A673 (cell line): ENCODE measurements at regions not wholly inside any gene's neighbourhood (a gene's known extent, or its start where the extent isn't known, plus 50 kb on each side); places are given as distances from the start of the nearest gene placed in this dataset.
"Not testable (repeated sequence)": the region's sequence is repeated elsewhere in the genome, so short reads cannot be mapped to it uniquely, and the experiment has no call there.

Experiments used
- BruUV-seq: library from RNA; stranded (reverse); fragments of 400-500 nt; replicated peaks from 2 replicates; lab custom pipeline; 2021; lab: Mats Ljungman, UMichigan
- CTCF ChIA-PET: fragments of 300-600 bp; sonication (Branson Sonifier 250); formaldehyde crosslinking; loops from one replicate; lab custom pipeline; 2022; ENCODE audit warnings: antibody characterized with exemption; lab: Charles Lee
- POLR2A ChIA-PET: fragments of 300-600 bp; sonication (Branson Sonifier 250); formaldehyde crosslinking; loops from one replicate; lab custom pipeline; 2022; ENCODE audit warnings: antibody characterized with exemption; ENCODE audit not compliant: low non-redundant PET; lab: Charles Lee
- DNase-seq: peaks from one replicate; pipeline ENCODE4 v3.0.0-alpha.2; 2015; ENCODE audit warnings: low spot score
- H3K27ac ChIP-seq: fragments of 200-600 bp; sonication (generic); 2 replicates; pipeline ENCODE4 v1.5.1; 2016; ENCODE audit warnings: mixed run types, low read depth, mild to moderate bottlenecking, mixed read lengths, antibody characterized with exemption, low read length; ENCODE audit not compliant: poor library complexity, severe bottlenecking
- H3K27me3 ChIP-seq: fragments of 200-600 bp; sonication (generic); replicated peaks from 2 replicates; pipeline ENCODE4 v1.6.1; 2017; ENCODE audit warnings: mixed run types, low read depth, mild to moderate bottlenecking, mixed read lengths, antibody characterized with exemption, low read length; ENCODE audit not compliant: insufficient read depth, poor library complexity
- H3K36me3 ChIP-seq: fragments of 200-600 bp; sonication (generic); 2 replicates; pipeline ENCODE4 v1.6.1; 2016; ENCODE audit warnings: mixed run types, mild to moderate bottlenecking, mixed read lengths, antibody characterized with exemption, low read length; ENCODE audit not compliant: insufficient read depth, poor library complexity, severe bottlenecking
- H3K4me1 ChIP-seq: fragments of 200-600 bp; sonication (generic); 2 replicates; pipeline ENCODE4 v1.6.1; 2017; ENCODE audit warnings: mixed run types, mild to moderate bottlenecking, mixed read lengths, antibody characterized with exemption, low read length; ENCODE audit not compliant: insufficient read depth, poor library complexity, severe bottlenecking
- H3K4me3 ChIP-seq: fragments of 200-600 bp; sonication (generic); 2 replicates; pipeline ENCODE4 v1.5.1; 2016; ENCODE audit warnings: low read depth, mixed run types, mild to moderate bottlenecking, mixed read lengths, low read length; ENCODE audit not compliant: poor library complexity, severe bottlenecking
- H3K9me3 ChIP-seq: fragments of 200-600 bp; sonication (generic); 2 replicates; pipeline ENCODE4 v1.6.1; 2016; ENCODE audit warnings: mixed run types, low read depth, mild to moderate bottlenecking, mixed read lengths, antibody characterized with exemption, low read length; ENCODE audit not compliant: poor library complexity, severe bottlenecking
- intact Hi-C: fragments of 100-400 bp; cut with micrococcal nuclease; formaldehyde crosslinking; loops from one replicate; pipeline ENCODE4 v1.10.0; 2022; ENCODE audit not compliant: unreplicated experiment

DNA sequence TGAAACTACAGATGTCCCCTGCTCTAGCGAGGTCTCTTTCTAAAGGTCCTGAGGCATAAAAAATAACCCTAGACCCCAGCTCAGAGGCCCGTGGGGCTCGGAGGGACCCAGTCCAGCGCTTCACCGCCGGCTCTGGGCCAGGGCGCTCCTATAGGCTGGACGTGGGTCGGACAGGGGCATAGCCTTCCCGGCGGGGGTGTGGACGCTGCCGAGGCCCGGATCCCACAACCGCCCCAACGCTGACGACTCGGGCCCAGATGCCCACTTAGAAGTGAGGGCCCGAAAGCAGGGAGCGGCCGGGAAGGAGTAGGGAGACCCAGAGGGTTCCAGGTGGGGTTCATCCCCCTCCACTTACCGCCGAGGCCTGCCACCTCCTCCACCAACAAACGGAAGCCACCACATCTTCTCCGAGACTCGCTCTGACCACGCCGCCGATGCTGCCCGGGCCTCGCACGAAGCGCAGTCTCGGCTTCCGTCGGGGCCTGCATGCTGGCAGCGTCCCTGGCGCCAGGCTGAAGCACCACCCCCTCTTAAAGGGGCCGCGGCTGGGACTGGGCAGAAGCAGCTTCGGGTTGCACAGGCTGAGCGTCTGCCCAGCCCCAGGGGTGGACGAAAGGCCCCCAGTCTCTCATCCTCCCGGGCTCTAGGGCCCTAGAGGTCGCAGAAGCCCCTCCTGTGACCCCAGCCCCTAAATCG lies 179.0 kb upstream of the TPTE start:
- H3K27ac ChIP-seq, CTCF ChIA-PET, H3K4me3 ChIP-seq, DNase-seq, H3K27me3 ChIP-seq, H3K36me3 ChIP-seq, H3K4me1 ChIP-seq, BruUV-seq, POLR2A ChIA-PET, intact Hi-C loops: not testable (repeated sequence)
- H3K9me3 ChIP-seq = peaks cover 68% of the 10 kb centered on the region

GRCh38 chr21:10343146-10343935 lies 178.0 kb upstream of the TPTE start:
- POLR2A ChIA-PET, H3K4me3 ChIP-seq, intact Hi-C loops, CTCF ChIA-PET, BruUV-seq, H3K4me1 ChIP-seq, H3K27ac ChIP-seq, DNase-seq, H3K27me3 ChIP-seq, H3K36me3 ChIP-seq: not testable (repeated sequence)
- peaks cover 68% of the 10 kb centered on the region for H3K9me3 ChIP-seq

- POLR2A ChIA-PET, H3K27ac ChIP-seq: not testable (repeated sequence)
Observed at GRCh38 chr21:10344266-10344665, 177.1 kb upstream of the TPTE start.

DNA sequence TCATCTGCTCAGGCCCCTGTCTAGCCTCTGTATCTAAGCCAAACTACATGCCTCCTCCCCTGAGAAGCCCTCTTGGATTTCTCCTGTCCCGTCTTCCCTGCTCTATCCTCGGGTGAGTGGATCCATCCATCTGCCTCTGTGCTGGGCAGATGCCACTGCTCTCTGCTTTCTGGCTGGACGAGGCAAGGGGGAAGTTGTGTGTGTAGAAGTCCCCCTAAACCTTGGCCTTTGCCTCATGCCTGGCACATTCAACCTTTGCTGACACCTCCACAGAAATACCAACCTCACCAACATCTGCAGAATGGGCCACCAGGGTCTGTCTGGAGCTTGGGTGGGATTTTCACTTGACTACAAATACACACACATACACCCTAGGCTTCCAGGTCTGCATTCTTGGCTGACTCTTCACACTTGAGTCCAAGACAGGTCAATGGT lies 176.2 kb upstream of the TPTE start:
- H3K27me3 ChIP-seq, CTCF ChIA-PET, H3K4me1 ChIP-seq, intact Hi-C loops, H3K4me3 ChIP-seq, DNase-seq, H3K27ac ChIP-seq, BruUV-seq, H3K36me3 ChIP-seq, POLR2A ChIA-PET: not testable (repeated sequence)
- peaks cover 63% of the 10 kb centered on the region for H3K9me3 ChIP-seq

More at GRCh38 chr21:10344266-10344665, 177.1 kb upstream of the TPTE start:
- H3K9me3 ChIP-seq = peaks cover 68% of the 10 kb centered on the region
- H3K36me3 ChIP-seq, H3K27me3 ChIP-seq, CTCF ChIA-PET, H3K4me1 ChIP-seq, BruUV-seq, intact Hi-C loops, H3K4me3 ChIP-seq, DNase-seq: not testable (repeated sequence)

DNA sequence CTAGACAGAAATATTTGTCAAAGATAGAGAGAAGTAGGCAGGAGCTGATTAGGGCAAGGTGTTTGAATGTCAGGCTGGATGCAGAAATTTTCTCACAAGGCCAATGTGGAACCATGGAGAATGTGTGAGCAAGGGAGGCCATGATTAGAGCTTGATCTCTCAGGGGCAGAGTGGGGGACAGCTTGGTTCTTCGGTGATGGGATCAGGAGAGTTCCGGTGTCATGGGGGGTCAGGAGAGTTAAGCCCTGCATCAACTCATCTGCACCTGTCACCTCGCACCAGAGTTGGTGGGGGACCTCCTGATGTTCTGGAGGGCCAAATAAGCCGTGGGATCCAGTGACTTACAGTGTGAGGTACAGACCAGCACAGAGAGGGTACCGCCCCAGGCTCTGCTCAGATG lies 175.1 kb upstream of the TPTE start:
- H3K36me3 ChIP-seq, POLR2A ChIA-PET, intact Hi-C loops, H3K4me3 ChIP-seq, H3K27ac ChIP-seq, H3K4me1 ChIP-seq, H3K27me3 ChIP-seq, BruUV-seq, DNase-seq, CTCF ChIA-PET: not testable (repeated sequence)
- H3K9me3 ChIP-seq = peaks cover 59% of the 10 kb centered on the region

- H3K4me3 ChIP-seq, intact Hi-C loops, H3K27me3 ChIP-seq, DNase-seq, H3K27ac ChIP-seq, H3K36me3 ChIP-seq, CTCF ChIA-PET, POLR2A ChIA-PET, H3K4me1 ChIP-seq, BruUV-seq: not testable (repeated sequence)
- H3K9me3 ChIP-seq = peaks cover 65% of the 10 kb centered on the region
Observed at GRCh38 chr21:10346933-10347615, 174.3 kb upstream of the TPTE start.

GRCh38 chr21:10347675-10348074 lies 173.7 kb upstream of the TPTE start:
- POLR2A ChIA-PET, H3K4me3 ChIP-seq, H3K4me1 ChIP-seq, H3K36me3 ChIP-seq, DNase-seq, H3K27me3 ChIP-seq, intact Hi-C loops, CTCF ChIA-PET, H3K27ac ChIP-seq, BruUV-seq: not testable (repeated sequence)
- H3K9me3 ChIP-seq = peaks cover 65% of the 10 kb centered on the region
